ENCODE measurements at regions not wholly inside any gene's neighbourhood (a gene's known extent, or its start where the extent isn't known, plus 50 kb on each side); places are given as distances from the start of the nearest gene placed in this dataset.

DNA sequence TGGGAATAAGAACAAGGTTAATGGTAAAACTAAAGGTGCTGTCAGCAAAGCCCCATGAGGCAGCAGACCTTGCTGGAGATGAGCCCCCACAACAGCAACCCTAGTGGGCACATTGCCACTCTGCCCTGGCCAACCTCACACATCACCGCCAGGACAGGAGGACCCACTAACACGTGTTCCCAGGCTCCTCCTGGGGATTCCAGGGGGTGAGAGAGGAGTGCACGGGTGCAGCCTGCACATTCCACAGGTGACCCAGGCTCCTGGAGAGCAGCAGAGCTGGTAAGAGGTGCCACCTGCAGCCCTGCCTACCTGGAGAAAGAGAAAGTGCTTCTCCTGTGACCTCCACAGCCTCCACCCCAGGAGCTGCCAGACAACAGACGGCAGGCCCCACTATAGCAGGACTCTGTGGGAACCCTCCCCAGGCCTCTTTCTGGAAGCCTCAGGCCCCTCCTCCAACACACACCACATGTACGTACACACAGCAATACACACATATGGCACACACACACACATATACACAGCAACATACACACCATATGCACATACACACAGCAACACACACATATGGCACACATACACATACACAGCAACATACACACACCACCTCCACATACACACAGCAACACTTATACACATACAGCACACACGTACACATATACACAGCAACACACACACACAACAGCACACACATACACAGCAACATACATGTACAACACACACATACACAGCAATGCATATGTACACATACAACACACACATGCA is 187.1 kb downstream of the GLI2 start:
- no peak for DNase-seq

DNA sequence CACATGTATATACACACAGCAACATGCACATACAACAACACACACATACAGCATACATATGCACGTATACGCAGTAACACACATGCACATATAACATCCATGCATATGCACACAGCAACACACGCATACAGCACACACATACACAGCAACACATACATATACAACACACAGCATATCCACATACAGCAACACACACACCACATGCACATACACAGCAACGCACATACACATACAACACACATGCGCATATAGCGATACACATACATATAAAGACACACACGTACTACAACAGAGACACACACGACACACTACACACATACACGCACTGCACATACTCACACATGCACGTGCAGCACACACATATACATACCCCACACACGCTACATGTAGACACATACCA is 187.8 kb downstream of the GLI2 start:
- no peak for DNase-seq

DNA sequence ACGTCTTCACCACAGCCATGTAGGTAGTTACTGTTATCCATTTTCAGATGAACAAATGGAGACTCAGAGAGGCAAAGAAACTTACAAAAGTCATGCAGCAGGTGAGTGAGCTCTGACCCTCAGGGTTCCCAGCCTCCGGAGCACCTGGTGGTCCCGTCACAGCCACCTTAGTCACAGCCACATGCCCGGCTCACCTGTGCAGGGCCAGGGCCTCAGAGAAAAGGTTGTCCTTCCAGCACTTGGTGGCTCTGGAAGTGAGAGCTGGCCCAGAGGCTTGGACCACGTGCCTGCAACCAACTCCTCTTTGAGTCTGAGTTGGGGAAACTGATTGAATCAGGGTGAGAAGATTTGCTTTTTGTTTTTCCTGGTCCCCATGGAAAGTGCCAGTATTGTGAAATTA is 189.3 kb downstream of the GLI2 start:
- no peak for DNase-seq

DNA sequence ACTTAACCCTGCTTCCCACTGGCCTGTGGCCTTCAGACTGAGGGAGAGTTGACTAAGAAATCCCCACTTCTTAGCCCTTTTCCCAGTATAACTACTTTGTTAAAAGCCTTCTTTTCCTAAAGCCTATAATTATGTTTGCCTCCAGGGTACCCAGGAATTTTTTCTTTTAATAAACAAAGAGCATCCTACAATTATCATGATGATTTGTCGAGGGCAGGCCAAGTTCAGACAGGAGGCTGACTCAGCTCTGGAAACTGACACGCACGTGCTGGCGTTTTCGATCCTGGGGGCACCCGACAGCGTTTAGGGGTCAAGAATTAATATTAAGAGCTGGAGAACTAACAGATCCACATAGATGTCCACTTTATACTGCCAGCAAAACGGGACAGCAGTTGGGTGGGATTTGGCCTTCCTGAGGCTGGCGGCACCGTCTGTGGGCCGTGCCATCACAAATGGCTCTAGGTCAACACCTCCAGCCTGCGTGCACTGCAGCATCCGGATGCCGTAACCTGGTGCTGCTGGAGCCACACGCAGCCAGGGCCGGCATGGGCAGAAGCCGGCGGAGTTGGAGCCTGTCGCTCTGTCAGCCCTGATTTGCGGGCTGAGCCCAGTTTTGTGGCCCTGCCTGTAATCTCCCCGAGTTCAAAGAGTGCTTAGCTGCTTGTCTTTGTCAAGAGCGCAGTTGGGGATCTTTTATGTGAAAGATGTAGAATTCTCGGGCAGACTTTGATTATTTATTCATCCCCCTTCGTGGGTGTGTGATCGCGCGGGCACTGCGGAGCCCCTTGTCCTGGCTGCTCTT is 191.0 kb downstream of the GLI2 start:
- no peak for DNase-seq

DNA sequence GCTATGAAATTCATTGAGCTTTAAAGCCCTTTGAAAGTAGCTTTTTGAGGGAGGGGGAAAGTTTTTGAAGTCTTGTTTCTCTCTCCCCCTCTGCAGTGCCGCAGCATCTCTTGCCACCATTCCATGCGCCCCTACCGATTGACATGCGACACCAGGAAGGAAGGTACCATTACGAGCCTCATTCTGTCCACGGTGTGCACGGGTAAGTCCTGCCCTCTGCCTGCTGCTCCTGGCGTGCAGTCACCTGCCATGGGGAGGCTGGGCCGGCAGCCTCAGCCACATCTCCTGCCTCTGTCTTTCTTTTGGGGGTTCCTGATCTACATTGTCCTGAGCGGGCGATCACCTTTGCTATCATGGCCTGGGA is 191.6 kb downstream of the GLI2 start:
- no peak for DNase-seq

DNA sequence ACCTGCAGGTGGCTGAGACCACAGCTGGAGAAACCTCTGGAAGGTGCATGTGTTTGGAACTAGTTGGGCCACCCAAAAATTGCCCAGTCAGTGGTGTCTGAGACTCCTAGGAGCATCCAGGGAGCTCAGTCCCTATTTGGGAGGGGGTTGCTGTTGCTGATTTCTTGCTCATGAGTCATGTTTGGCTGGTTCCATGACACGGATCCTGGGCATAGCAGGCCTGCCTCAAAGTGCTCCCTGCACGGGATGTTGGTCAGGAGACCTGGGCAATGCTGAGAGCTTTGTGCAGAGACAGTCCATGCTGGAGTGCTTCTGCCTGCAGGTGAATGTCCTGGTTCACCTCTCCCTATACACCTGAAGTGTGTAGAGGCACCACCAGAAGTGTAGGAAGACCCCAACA is 194.2 kb downstream of the GLI2 start:
- DNase-seq = no peak

DNA sequence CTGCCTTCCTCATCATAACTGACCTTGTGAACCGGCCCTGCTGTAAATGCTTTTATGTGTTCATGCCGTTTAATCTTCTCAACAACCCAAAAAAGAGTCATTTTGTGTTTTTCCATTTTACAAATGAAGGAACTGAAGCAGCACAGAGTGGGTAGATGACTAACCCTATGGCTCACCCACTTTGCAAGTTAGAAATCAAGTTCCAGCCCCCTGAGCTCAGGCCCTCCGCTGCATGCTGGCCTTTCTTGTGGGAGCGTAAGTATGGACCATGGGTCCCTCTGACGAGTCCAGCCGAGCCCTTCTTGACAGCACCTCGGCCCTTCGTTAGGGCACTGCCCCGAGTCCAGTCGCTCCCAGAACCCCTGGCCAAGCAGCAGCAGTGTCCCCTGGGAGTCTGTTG is 194.6 kb downstream of the GLI2 start:
- DNase-seq = no peak

DNA sequence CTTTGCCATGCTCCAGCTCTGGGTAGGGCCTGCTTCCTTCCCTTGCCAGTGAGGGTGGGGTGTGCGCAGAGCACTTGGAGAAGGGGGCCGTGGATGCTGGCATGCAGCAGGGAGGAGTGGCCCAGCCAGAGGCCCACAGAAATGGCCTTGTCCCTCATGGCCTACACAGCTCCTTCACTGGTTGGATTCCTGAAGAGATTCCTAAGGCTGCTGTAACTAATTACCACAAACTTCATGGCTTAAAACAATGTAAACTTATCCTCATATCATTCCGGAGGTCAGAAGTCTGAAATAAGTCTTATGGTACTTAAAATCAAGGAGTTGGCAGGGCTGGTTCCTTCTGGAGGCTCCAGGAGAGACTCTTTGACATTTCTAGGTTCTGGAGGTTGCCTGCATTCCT is 195.2 kb downstream of the GLI2 start:
- DNase-seq = no peak

DNA sequence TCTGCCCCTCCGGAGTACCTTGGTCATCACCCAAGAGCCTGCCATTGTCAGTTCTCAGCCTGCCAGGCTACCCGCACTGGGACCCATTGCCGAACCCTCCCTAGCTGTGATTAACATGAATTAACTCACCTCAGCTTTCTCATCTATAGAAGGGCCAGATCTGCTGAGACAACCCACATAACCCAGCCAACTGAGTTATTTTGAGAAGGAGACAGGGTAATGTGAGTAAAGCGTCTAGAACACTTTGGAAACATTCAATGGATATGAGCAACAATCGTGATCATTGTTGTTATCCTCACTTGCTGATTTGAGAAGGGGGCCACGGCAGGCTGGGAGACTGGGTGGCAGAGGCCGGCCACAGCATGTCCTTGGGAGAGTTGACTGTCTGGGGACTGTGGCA is 196.8 kb downstream of the GLI2 start:
- DNase-seq = no peak

DNA sequence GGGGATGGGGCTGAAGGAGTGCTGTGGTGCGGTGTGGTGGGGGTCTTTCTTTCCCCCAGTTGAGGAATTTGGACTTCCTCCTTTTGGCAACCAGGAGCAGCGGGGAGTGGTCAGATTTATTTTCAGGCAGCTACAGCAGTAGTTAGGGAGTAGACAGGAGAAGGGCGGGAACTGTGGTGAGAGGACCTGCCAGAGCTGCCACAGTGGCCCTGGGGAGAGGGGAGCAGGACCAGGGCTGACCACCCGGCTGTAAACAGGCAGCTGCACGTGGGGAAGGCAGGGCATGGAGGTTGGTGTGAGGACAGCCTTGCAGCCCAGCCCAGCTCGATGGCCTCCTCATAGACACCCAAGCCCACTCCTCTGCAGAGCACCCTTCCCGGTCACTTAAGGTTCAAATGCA is 197.2 kb downstream of the GLI2 start:
- no peak for DNase-seq

DNA sequence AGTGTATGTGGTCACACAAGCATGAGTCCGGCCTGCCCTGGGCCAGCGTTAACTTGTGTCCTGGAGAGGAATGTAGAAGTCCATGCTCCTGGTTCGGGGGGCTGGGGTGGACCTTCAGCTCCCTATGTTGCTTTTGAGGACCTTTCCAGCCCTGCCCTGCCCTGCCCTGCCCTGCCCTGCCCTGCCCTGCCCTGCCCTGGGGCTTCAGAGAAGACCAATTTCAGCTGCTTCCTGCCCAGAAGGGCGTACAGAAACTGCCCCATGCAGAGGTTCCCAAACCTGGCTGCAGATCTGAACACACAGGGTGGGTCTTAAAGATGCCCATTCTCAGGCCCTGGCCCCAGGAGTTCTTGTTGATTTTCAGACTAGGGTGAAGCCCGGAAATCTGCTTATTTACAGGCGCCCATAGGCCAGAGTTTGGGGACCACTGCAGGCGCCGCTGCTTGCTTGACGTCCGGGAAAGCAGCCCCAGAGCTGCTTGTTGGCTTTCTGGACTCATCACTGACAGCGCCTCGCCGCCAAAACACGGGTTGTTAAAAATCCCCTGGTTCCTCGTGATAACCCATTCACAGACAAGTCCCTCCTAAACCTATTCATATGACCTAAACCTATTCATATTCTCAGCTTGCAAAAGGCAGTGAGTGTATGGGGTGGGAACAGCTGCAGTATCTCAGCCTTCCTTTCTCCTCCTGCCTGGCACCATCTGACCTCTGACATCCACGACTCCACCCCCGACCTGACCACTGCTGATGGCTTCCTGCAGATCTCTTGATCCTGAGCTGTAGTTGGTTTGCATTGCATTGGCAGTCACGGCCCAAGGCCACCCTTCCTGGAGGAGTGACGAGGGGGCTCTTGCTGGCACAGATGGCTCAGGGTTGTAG is 198.3 kb downstream of the GLI2 start:
- no peak for DNase-seq

DNA sequence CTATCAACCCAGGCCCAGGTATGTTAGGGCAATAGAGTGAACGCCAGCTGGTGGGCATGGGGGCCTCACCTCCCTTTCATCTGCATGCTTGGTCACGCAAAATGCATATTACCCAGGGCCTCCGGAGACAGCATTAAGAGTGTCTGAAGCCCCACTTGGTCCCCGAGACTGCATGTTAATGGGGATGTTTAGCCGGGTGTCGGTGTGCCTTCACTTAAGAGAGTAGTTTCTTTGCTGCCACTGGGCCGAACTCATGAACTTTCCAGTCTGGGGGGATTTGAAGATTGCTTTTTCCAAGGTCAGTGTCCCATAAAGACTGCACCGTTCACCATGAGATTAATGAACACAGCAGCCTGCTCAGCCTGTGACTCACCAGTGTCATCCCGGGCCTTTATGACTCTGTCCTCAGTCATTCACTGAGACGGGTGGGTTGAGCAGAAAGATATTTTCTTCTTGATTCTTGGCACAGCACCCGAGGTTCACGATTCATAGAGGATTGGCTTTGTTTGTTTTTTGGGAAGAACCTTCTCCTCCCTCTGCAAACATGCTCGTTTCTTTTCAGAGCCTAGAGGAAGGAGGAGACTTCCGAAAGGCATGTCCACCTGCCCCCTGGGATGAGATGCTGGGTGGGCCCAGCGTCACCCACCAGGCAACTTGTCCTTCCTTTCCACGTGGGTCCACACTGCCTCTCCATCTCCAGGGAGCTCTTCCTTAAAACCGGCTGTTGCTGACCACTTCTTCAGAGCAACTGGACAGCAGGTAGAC is 199.1 kb downstream of the GLI2 start:
- DNase-seq = no peak

DNA sequence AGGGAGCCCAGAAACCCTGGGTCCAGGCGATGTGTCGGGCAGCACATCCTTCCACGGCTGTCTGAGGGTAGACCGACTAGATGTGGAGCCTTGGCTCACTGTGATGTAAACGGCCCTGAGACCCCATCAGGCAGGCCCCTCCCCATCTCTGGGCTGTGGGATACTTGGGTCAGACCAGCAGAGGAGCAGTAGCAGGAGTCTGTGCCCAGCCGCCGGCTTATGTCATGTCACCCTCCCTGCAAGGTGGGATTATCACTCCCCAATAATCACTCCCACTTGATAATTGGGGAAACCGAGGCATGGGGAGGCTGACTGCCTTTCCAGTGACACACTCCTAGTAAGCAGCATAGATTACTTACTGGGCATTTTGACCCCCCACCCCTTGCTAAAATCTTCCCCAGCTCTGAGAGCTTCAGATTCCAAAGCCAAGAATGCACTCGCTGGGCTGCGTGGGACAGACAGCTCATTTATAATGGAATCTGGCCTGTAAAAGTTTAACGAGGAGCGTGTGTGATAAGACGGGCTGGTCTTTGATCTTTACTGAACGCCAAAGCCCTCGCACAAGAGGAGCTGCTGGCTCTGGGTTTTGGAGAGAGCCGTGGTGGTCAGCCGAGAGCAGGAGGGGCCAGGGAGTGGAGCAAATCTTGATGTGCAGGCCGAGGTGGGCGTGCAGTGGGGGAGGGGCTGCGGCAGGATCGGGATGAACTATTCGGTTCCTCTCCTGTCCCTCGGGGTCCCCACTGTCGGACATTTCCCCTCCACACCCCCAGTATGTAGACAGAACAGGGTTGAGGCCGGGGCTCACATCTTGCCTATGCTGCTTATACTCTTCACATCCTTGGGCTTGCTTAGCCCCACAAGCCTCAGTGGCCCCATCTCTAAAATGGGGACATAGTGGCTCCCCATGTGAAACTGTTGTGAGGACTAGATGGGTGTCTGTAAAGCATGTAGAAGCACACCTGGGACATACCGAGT is 200.0 kb downstream of the GLI2 start:
- DNase-seq = no peak

DNA sequence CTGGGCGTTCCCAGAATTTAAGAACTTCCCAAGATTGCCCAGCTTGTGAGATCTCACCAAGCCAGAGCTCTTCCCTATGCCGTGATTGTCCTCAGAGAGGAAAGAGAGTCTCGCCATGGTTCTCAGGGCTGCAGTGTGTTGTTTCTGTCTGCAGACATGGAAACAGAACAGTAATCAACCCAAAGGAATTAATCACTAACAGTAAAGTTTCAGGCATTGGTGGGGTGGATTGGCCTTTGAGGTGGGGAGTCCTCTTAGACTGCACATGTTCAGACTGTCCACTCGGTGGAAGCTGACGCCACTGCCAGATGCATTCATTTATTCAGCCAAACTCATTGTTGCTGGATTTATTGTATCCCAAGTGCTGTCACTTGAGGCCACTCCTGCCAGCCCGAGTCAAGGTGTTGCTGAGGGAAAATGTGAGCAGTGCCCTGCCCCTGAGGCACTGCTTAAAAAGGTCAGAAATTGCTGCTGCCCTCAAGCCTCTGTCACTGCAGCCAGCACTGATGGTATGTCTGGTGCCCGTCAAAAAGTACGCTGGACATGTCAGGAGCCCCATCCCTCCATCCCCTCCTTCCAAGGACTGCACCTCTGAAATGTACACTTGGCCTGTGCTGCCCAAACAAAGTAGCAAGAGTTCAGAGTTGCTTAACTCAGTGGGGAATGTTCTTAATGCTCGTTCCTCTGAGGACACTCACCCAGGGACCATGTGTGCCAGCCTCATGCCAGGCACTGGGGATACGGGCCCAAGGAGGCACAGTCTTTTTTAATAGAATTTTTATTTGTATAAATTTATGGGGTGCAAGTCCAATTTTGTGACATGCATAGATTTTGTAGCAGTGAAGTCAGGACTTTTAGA is 201.0 kb downstream of the GLI2 start:
- DNase-seq = no peak

DNA sequence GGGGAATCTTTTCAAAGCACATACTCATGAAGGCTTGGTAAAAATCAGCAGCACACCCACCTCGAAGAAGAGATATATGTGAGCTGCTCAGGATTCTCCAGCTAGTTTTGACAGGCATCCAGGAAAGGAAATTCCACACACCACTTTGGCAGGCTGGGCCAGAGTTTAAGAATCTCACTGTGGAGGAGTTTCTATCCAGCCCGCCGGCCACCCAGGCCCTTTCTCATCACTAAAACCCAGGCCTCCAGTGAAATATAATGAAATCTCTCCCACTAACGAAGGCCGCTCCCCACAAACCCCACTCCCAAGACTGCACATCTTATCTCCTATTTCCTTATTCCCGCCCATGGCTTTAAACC is 202.0 kb downstream of the GLI2 start:
- no peak for DNase-seq

DNA sequence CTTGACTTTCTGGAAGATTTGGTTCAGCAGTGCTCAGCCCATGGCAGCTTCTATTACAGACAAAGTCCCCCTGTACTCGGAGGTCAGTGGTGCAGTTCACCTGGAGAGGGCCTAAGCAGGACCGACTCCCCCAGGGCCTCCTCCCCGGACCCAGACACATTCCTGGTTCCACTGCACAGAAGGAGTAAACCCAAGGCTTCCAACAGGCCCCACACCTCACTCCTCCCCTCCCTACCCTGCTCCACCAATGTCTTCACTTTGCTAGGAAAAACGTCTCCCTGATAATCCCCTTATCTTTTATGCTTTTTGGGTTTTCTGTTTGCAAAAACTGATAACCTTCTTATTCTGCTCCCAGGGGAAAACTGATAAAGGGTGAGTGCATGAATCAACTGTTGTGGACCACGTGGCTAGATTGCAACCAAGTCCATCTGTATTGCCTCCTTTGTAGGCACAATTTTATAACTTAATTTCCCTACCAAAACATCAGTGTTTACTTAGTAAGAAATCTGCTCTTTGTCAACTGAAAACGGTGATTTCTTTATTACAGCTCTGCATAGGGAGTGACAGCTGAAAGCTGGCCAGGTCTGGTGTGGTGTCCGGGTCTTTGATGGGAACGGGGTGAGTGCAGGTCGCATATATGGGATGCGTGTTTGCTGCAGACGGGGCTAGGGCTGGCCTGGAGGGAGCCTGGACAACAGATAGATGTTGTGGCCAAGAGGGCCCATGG is 202.5 kb downstream of the GLI2 start:
- no peak for DNase-seq

DNA sequence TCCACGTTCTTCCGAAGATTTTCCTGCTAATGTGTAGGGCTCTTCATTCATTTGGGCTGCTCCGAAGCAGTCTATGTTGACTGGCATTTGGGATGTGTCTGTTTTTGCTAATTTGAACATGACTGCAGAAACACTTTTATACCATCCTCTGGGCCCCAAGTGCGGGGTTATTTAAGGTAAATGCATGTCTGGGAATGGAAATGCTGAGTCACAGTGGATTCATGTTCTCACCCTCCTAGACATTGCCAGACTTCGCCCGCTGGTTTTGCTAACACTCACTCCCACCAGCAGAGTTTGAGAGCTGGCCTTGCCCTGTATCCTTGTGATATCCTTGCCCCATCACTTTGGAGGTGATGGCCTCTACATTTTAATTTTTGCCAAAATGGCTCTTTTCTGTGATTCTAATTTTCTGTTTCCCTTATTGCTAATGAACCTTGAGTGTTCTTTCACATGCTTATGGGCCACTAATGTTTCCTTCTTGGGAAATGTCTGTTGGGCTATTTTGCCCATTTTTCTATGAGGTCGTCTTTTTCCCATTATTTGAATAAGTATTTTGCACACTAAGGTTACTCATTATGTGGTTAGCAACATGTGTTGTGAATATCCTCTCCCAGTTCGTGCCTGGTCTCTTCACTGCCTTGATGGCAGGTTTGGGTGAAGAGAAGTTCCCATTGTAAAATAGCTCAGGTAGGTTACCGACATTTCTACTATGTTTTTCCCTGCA is 204.1 kb downstream of the GLI2 start:
- DNase-seq = no peak

DNA sequence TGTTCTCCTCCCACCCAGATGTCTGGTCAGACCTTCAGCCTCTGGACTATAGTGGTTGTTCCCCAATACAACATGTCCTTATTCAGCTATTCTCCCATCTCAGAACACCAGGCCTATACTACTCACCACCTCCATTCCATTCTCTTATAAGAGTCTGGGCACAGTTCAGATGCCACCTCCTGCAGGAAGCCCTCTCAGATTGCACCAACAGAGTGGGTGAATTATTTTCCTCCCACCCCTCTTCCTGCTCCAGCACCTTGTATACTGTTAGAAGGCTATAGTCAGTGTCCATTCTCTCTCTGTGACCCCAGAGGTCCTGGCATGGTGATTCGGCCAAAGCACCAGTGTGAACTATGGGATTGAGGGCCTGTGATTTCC is 204.6 kb downstream of the GLI2 start:
- DNase-seq = no peak

DNA sequence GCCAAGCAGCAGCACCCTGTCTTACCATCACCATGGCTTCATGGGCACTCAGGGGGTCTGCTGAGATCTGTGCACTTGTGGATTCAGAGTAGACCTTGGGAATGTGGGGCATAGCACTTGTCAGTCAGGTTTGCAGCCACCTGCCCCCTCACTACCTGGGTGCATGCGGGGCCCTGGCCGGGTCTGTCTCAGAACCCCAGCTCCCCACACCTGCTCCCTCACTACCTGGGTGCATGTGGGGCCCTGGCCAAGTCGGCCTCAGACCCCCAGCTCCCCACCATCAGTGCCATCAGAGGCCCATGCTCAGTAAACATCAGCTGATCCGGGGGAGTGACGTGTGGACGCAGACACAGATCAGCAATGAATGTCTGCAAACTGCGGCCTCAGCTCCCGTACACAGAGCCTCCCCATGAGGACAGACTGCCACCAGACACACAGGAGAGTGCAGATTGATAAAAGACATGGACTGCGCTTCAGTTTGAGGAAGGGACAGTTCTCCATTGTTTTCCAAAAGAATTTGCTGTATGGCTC is 205.1 kb downstream of the GLI2 start:
- DNase-seq = no peak
